ENCODE measurements at regions not wholly inside any gene's neighbourhood (a gene's known extent, or its start where the extent isn't known, plus 50 kb on each side); places are given as distances from the start of the nearest gene placed in this dataset.

- no peak for DNase-seq (ENCODE audit: low read depth in 4 of 4, low spot score in 3 of 4)
These were observed 833.0 kb upstream of the WWC1 start for GRCh38 chr5:167458412-167458811.

GRCh38 chr5:167460449-167461020 is 830.9 kb upstream of the WWC1 start:
- no peak for DNase-seq (ENCODE audit: low read depth in 4 of 4, low spot score in 3 of 4)

GRCh38 chr5:167463939-167464338 is 827.5 kb upstream of the WWC1 start:
- no peak for DNase-seq (ENCODE audit: low read depth in 4 of 4, low spot score in 3 of 4)

GRCh38 chr5:167466992-167467391 is 824.5 kb upstream of the WWC1 start:
- DNase-seq (ENCODE audit: low read depth in 4 of 4, low spot score in 3 of 4) = no peak

- peak in 1 of 4 donors; percentile 8 for DNase-seq (ENCODE audit: low read depth in 4 of 4, low spot score in 3 of 4)
These were observed 818.8 kb upstream of the WWC1 start for GRCh38 chr5:167472566-167473108.

- peak in 2 of 4 donors; percentile 9 to 13 for DNase-seq (ENCODE audit: low read depth in 4 of 4, low spot score in 3 of 4)
These were observed 813.3 kb upstream of the WWC1 start for GRCh38 chr5:167478188-167478587.

- DNase-seq (ENCODE audit: low read depth in 4 of 4, low spot score in 3 of 4) = no peak
These were observed 811.7 kb upstream of the WWC1 start for GRCh38 chr5:167479779-167480178.

GRCh38 chr5:167481345-167481744 is 810.1 kb upstream of the WWC1 start:
- no peak for DNase-seq (ENCODE audit: low read depth in 4 of 4, low spot score in 3 of 4)

- no peak for DNase-seq (ENCODE audit: low read depth in 4 of 4, low spot score in 3 of 4)
These were observed 808.9 kb upstream of the WWC1 start for GRCh38 chr5:167482555-167482954.

GRCh38 chr5:167485061-167485774 is 806.2 kb upstream of the WWC1 start:
- DNase-seq (ENCODE audit: low read depth in 4 of 4, low spot score in 3 of 4) = no peak

GRCh38 chr5:167488371-167488770 is 803.1 kb upstream of the WWC1 start:
- DNase-seq (ENCODE audit: low read depth in 4 of 4, low spot score in 3 of 4) = no peak

GRCh38 chr5:167489202-167489601 is 802.2 kb upstream of the WWC1 start:
- no peak for DNase-seq (ENCODE audit: low read depth in 4 of 4, low spot score in 3 of 4)

- DNase-seq (ENCODE audit: low read depth in 4 of 4, low spot score in 3 of 4) = no peak
These were observed 787.3 kb upstream of the WWC1 start for GRCh38 chr5:167503926-167504720.

- no peak for DNase-seq (ENCODE audit: low read depth in 4 of 4, low spot score in 3 of 4)
These were observed 783.8 kb upstream of the WWC1 start for GRCh38 chr5:167507463-167508233.

GRCh38 chr5:167509076-167509475 is 782.4 kb upstream of the WWC1 start:
- DNase-seq (ENCODE audit: low read depth in 4 of 4, low spot score in 3 of 4) = no peak

- no peak for DNase-seq (ENCODE audit: low read depth in 4 of 4, low spot score in 3 of 4)
These were observed 780.2 kb upstream of the WWC1 start for GRCh38 chr5:167511276-167511675.

- DNase-seq (ENCODE audit: low read depth in 4 of 4, low spot score in 3 of 4) = no peak
These were observed 779.3 kb upstream of the WWC1 start for GRCh38 chr5:167512111-167512510.

GRCh38 chr5:167513381-167513780 is 778.1 kb upstream of the WWC1 start:
- DNase-seq (ENCODE audit: low read depth in 4 of 4, low spot score in 3 of 4) = no peak

- DNase-seq (ENCODE audit: low read depth in 4 of 4, low spot score in 3 of 4) = no peak
These were observed 777.0 kb upstream of the WWC1 start for GRCh38 chr5:167514461-167514860.

GRCh38 chr5:167525004-167525403 is 766.4 kb upstream of the WWC1 start:
- DNase-seq (ENCODE audit: low read depth in 4 of 4, low spot score in 3 of 4) = no peak

- no peak for DNase-seq (ENCODE audit: low read depth in 4 of 4, low spot score in 3 of 4)
These were observed 762.8 kb upstream of the WWC1 start for GRCh38 chr5:167528651-167529050.
